HG02884 (cell line): ENCODE measurements at regions not wholly inside any gene's neighbourhood (a gene's known extent, or its start where the extent isn't known, plus 50 kb on each side); places are given as distances from the start of the nearest gene placed in this dataset.
"Not testable (repeated sequence)": the region's sequence is repeated elsewhere in the genome, so short reads cannot be mapped to it uniquely, and the experiment has no call there.

Experiments used
- ATAC-seq: cut with Tn5 transposase; IDR thresholded peaks from one replicate; pipeline ENCODE4 v1.9.1; 2021; ENCODE audit warnings: mild to moderate bottlenecking, moderate library complexity; ENCODE audit not compliant: unreplicated experiment

- ATAC-seq, result not testable (repeated sequence)
Measured at GRCh38 chr16:60078819-60079218, 1344.7 kb upstream of the GOT2 start.

- no peak for ATAC-seq
Measured at GRCh38 chr16:60077861-60078260, 1343.7 kb upstream of the GOT2 start.

DNA sequence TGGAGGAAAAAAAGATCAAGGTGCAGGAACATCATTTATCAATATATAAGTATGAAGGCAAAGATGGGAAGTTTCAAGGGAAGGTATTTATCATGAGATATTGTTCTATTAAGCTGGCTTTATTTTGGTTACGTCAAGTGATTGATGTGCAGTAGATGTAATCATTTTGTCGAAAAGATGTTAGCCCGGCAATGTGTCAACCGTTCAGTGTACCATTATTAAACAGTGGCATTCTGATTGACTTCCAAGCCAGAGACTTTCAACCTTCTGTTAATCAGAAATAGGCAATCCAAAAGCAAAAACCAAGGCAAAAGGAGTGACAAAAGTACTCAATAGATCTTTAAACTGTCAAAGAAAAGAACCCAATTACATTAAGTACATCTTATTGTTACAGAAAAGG, 1340.3 kb upstream of the GOT2 start:
- no peak for ATAC-seq

DNA sequence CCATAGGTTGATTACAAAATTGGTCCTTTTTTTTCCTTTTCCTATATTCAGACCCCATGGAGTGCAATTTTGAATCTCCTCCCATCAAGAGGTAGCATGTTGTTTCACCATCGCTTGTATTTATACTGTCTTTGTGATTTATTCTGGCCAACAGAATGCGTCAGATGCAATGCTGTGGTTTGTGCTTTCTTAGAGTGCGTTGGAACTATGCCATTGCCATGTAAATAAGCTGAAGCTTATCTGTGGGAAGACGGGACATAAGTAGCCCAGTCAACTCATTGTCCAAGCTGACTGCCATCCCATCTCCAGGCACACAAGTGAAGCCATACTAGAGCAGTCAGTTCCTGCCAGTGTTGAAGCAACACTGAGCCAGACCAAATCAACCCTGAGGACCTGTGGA, 1339.3 kb upstream of the GOT2 start:
- ATAC-seq, result no peak

- no peak for ATAC-seq
Measured at GRCh38 chr16:60064026-60064425, 1329.9 kb upstream of the GOT2 start.

GRCh38 chr16:60061396-60061795, 1327.3 kb upstream of the GOT2 start:
- ATAC-seq, result no peak

DNA sequence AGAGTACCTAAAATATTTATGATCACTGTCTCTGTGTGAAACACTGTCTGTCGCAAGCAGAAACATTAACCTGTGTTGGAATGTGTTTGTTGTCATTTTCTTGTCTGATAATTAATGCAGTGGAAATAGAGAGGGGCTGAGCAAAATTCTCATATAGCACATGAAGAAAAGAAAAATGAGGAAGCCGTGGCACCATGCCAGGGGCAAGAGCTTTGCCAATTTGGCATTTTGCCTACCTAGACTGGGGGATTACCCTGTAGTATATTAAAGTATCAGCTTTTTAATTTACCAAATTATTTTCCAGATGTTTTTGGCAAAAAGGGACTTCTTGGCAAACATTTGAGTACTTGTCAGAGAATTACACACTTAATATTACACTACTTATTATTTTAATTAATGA, 1326.6 kb upstream of the GOT2 start:
- ATAC-seq, result no peak

- no peak for ATAC-seq
Measured at GRCh38 chr16:60059141-60059540, 1325.0 kb upstream of the GOT2 start.

DNA sequence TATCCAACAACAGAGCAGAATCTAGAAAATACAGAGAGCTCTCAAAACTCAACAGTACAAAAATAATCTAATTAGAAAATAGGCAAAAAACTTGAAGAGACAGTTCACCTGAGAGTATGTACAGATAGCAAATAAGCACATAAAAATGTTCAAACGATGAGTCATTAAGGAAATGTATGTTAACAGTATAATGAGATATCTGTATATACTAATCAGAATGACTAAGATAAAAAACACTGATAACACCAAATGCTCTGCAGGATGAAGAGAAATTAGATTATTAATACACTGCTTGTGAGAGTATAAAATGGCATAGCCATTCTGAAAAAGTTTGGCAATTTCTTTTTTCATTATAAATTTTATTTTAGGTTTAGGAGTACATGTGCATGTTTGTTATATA, 1307.6 kb upstream of the GOT2 start:
- ATAC-seq, result no peak

DNA sequence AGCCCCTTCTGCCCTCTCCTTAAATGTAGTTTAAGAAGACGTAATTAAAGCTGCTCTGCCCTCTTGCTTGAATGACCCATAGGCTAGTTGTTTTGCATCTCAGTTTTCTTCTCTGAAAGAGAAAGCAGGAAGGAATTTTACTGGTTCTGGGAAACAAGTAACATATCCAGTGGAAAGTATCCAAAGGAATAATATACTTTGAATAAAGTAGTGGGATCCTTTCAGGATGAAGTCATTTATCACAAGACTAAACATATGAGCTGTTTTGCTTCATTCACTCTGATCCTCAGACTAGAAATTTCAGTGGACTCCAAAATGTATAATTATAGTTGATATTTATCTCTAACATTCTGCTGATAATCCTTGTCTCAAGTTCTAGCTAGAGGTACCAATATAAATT, 1297.6 kb upstream of the GOT2 start:
- ATAC-seq, result no peak

- ATAC-seq, result no peak
Measured at GRCh38 chr16:60027351-60027750, 1293.2 kb upstream of the GOT2 start.

DNA sequence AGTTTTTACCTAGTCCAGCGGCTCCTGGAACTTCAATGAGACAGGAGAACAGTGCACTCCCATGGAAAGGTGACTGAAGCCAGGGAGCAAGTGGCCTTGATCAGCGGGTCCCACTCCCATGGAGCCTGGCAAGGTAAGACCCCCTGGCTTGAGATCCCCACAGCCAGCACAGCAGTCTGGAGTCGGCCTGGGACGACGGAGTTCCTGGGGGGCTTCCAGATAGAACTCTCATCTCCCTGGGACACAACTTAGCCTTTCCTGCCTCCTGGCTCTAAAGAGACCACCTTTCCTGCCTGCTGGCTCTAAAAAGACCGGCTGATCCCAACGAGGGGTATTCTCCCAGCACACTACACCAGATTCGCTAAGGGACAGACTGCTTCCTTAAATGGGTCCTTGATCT, 1279.0 kb upstream of the GOT2 start:
- ATAC-seq, result no peak

DNA sequence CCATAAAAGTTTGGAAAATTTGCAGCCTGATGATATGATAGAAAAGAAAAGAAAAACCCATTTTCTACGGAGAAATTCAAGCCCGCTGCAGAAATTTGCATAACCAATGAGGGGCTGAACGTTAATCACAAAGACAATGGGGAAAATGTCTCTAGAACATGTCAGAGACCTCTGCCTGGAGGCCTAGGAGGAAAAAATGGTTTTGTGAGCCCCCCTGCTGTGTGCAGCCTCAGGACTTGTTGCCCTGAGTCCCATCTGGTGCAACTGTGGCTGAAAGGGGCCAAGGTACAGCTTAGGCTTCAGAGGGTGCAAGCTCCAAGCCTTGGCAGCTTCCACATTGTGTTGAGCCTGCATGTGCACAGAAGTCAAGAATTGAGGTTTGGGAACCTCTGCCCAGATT, 1267.4 kb upstream of the GOT2 start:
- ATAC-seq, result no peak

DNA sequence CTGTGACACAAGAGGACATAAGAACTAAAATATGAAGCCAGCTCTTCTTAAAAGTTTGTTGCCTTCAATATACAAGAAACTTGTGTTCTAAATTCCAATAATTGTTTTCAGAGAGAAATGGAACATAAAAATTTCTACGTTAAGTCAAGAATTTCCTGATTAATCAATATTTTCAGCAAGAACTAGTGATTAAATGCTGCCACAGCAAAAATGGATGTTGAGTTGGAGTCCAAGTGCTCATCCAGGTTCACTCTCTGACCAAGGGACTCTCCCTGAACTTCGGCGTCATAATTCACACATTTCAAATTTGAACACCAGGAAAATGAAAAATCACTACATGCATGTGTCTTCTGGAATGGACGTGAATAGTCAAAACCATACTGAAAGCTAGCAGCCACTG, 1263.6 kb upstream of the GOT2 start:
- ATAC-seq, result no peak

GRCh38 chr16:59993101-59993500, 1259.0 kb upstream of the GOT2 start:
- ATAC-seq, result no peak

- no peak for ATAC-seq
Measured at GRCh38 chr16:59991171-59991570, 1257.1 kb upstream of the GOT2 start.

DNA sequence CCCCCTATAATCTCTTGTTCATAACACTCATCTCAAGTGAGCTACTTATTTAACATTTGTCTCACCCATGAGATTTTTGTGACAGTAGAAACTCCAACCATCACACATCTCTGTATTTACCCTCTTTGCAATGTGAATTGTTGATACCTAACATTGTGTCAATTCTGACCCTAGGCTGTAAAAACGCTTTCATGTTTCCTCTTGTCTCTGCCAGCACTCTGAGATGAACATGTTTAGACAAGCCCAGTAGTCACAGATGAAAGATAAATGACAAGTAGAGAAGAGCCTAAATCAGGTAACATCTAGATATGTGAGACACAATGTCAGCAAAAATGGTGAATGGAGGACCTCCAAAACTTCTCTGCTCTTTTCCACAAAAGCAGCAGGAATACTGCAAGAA, 1254.5 kb upstream of the GOT2 start:
- ATAC-seq, result no peak

GRCh38 chr16:59975953-59976352, 1241.8 kb upstream of the GOT2 start:
- ATAC-seq, result no peak

DNA sequence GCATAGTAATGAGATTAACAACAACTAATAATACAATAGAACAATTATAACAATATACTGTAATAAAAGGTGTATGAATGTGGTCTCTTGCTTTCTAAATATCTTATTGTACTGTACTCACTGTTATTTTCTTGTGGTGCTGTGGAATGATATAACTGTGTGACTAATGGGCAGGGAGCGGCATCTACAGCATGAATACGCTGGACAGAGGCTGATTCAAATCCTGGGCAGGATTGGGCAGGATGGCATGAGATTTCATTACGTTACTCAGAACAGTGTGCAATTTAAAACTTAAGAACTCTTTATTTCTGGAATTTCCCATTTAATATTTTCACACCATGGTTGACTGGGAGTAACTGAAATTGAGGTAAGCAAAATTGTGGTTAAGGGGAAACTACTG, 1239.8 kb upstream of the GOT2 start:
- ATAC-seq, result no peak

- no peak for ATAC-seq
Measured at GRCh38 chr16:59971264-59971663, 1237.1 kb upstream of the GOT2 start.

GRCh38 chr16:59964232-59964924, 1230.3 kb upstream of the GOT2 start:
- no peak for ATAC-seq

- no peak for ATAC-seq
Measured at GRCh38 chr16:59959311-59959710, 1225.2 kb upstream of the GOT2 start.

DNA sequence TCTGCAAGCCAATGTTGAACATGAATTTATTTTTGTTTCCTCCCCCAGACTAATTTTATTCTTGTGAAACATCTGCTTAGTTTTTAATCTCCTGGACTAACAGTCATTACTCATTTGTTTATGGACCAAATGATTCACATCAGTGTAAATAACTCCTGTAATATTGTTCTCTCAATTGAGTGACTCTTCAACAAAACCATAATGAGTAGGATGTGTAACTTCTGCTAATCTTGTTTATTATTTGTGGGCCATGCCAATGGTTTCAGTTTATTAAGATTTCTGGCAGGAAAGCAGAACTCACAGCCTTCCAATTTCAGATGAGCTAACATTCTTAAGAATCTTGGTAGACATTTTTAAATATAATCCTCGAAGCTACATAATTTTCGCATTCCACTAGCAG, 1216.3 kb upstream of the GOT2 start:
- ATAC-seq, result no peak
